ENCODE measurements at regions not wholly inside any gene's neighbourhood (a gene's known extent, or its start where the extent isn't known, plus 50 kb on each side); places are given as distances from the start of the nearest gene placed in this dataset.

- no peak for DNase-seq (ENCODE audit: low read depth, low spot score)
Measured at GRCh38 chr10:6305401-6306321, 102.9 kb downstream of the PFKFB3 start.

GRCh38 chr10:6306917-6307316 lies 104.2 kb downstream of the PFKFB3 start:
- no peak for DNase-seq (ENCODE audit: low read depth, low spot score)

- no peak for DNase-seq (ENCODE audit: low read depth, low spot score)
Measured at GRCh38 chr10:6309816-6310215, 107.1 kb downstream of the PFKFB3 start.

- no peak for DNase-seq (ENCODE audit: low read depth, low spot score)
Measured at GRCh38 chr10:6310977-6311376, 108.2 kb downstream of the PFKFB3 start.

- DNase-seq (ENCODE audit: low read depth, low spot score): no peak
Measured at GRCh38 chr10:6311700-6312330, 109.1 kb downstream of the PFKFB3 start.

- no peak for DNase-seq (ENCODE audit: low read depth, low spot score)
Measured at GRCh38 chr10:6312636-6313035, 109.9 kb downstream of the PFKFB3 start.

- no peak for DNase-seq (ENCODE audit: low read depth, low spot score)
Measured at GRCh38 chr10:6313111-6313895, 110.6 kb downstream of the PFKFB3 start.

GRCh38 chr10:6314620-6315205 lies 112.0 kb downstream of the PFKFB3 start:
- DNase-seq (ENCODE audit: low read depth, low spot score): peak; percentile 28

- DNase-seq (ENCODE audit: low read depth, low spot score): no peak
Measured at GRCh38 chr10:6319119-6319518, 116.4 kb downstream of the PFKFB3 start.

- no peak for DNase-seq (ENCODE audit: low read depth, low spot score)
Measured at GRCh38 chr10:6320320-6321010, 117.7 kb downstream of the PFKFB3 start.

- DNase-seq (ENCODE audit: low read depth, low spot score): no peak
Measured at GRCh38 chr10:6321880-6322279, 119.1 kb downstream of the PFKFB3 start.

GRCh38 chr10:6322805-6323204 lies 120.1 kb downstream of the PFKFB3 start:
- no peak for DNase-seq (ENCODE audit: low read depth, low spot score)

GRCh38 chr10:6327961-6328698 lies 125.4 kb downstream of the PFKFB3 start:
- no peak for DNase-seq (ENCODE audit: low read depth, low spot score)

GRCh38 chr10:6328699-6329423 lies 126.1 kb downstream of the PFKFB3 start:
- no peak for DNase-seq (ENCODE audit: low read depth, low spot score)

- DNase-seq (ENCODE audit: low read depth, low spot score): no peak
Measured at GRCh38 chr10:6333086-6333485, 130.4 kb downstream of the PFKFB3 start.

GRCh38 chr10:6333973-6334372 lies 131.2 kb downstream of the PFKFB3 start:
- no peak for DNase-seq (ENCODE audit: low read depth, low spot score)

GRCh38 chr10:6336016-6336415 lies 133.3 kb downstream of the PFKFB3 start:
- no peak for DNase-seq (ENCODE audit: low read depth, low spot score)

- no peak for DNase-seq (ENCODE audit: low read depth, low spot score)
Measured at GRCh38 chr10:6337382-6337781, 134.7 kb downstream of the PFKFB3 start.

GRCh38 chr10:6338361-6338760 lies 135.6 kb downstream of the PFKFB3 start:
- DNase-seq (ENCODE audit: low read depth, low spot score): no peak

- DNase-seq (ENCODE audit: low read depth, low spot score): no peak
Measured at GRCh38 chr10:6339891-6340290, 137.2 kb downstream of the PFKFB3 start.
